Umbilical cord (tissue), 1 donor: ENCODE measurements at regions not wholly inside any gene's neighbourhood (a gene's known extent, or its start where the extent isn't known, plus 50 kb on each side); places are given as distances from the start of the nearest gene placed in this dataset.

Source experiments
- DNase-seq: peaks from one replicate; pipeline ENCODE4 v3.0.0-alpha.2; 2015; ENCODE audit warnings: low spot score

DNA sequence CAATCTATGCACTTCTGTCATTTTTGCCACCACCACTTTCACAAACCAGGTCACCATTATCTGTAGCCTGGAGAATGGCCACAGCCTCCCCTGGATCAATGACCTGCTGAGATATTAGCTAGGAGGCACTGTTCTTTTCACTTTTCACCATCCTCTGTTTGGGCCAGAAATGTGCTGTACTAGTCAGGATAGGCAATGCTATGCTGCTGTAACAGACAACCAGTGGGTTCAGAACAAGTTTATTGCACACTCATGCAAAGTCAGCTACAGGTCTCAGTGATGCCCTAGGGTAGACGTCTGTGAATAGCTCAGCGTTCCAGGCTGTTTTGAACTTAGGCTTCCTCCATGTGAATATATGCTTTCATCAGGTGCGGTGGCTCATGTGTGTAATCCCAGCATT, 231.5 kb downstream of the SUDS3 start:
- no peak for DNase-seq

DNA sequence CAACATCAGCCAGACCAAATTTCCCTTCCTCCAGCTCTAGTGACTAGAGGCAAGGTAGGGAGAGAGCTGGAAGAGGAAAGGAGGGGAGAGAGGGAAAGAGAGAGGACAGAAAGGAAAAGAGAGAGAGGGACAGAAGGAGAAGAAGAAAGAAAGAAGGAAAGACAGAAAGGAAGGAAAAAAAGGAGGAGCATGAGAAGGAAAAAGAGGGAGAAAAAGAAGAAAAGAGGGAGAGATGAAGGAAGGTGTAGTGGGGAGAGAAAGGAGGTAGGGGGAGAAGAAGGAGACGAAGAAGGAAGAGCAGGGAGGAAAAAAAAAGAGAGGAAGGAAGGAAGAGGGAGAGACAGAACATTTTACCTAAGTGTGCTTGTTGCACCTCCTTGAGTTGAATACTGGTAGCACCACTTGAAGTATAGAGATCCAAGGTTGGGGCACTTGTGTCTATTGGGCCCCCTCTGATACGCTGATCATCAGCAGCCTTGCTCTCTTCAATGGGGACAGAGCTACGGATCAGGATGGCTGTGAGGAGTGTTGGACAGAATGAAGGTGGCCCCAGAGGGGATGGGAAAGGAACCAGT, 232.5 kb downstream of the SUDS3 start:
- DNase-seq: no peak

DNA sequence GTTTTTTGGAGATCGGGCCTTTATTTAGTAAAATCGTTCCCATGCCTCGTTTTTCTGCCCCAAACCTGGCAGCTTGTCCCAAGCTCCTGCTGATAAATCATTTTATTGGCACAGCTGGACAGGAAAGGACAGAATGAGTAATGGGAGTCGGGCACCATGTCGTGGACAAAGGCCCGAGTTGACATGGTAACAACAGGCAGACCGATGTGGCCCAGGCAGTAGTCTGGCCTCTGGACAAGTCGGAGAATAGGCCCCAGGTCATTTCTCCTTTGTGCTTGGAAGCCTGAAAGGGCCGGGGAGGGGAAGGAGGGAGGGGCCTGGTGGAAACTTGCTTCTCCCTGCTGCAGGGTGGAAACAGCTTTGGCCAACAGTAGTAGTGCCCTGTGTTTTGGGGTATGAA, 234.9 kb downstream of the SUDS3 start:
- DNase-seq: no peak

DNA sequence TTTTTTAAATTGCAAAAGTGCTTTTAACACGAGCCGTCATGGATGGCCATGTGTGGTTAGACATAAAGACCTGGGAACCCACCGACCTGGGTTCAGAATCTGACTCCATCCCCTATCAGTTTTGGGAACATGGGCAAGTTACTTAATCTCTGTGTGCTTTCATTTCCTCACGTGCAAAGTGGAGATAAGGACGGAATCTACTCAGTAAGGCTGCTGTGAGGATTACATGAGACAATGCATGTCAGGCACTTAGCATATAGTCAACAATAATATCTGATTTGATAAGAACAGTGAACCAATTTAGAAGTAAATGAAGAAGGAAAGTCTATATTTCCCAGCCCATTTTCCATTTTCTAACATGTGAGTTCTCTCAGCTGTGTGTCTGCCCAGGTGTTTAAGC, 235.4 kb downstream of the SUDS3 start:
- DNase-seq: no peak

DNA sequence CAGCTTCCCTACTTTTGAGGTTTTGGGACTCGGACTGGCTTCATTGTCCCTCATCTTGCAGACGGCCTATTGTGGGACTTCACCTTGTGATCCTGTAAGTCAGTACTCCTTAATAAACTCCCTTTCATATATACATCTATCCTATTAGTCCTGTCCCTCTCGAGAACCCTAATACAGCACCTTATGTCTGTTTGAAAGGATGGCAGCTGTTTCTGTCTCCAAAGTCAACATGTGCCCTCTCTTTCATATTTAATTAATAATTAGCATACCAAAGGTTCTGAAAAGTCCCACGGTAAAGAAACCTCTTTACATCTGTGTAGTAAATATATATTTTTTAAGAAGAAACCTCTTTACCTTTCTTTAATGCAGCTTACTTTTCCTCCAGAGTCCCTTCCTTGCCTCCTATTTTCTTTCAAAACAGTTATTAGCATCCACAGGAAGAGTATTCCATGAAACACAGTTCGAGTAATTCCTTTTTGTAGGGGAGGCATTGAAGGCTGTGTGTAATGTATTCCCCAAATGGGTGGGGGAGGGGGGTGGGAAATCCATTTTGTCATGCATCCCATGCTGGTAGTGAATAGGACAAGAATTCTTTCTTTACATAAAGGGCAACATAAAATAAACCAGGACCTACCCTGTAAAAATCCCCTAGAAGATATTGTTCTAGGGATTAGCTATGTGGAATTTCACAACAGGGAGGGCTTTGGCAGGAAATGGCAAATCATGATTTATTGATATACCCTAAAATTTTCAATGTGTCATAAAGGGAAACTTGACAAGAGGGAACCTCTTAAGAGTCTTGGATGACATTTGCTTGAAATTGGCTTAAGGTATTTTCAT, 241.5 kb downstream of the SUDS3 start:
- no peak for DNase-seq

DNA sequence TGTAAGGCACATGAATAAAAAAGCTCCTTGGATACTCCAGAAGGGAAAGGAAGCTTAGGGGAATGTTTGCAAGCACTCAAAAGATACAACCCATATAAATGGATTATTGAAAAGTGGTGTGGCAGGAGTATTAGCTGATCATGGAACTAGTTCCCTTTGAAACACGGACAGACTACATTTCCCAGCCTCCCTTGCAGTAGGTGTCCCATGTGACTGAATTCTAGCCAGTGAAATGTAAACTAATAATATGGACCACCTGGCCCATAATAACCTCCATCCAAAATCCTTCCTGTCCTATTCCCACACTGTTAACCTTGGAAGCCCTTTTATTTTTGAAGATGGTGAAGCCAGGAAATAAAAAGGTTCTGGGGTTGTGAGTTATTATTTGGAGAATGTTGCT, 242.3 kb downstream of the SUDS3 start:
- DNase-seq: no peak

DNA sequence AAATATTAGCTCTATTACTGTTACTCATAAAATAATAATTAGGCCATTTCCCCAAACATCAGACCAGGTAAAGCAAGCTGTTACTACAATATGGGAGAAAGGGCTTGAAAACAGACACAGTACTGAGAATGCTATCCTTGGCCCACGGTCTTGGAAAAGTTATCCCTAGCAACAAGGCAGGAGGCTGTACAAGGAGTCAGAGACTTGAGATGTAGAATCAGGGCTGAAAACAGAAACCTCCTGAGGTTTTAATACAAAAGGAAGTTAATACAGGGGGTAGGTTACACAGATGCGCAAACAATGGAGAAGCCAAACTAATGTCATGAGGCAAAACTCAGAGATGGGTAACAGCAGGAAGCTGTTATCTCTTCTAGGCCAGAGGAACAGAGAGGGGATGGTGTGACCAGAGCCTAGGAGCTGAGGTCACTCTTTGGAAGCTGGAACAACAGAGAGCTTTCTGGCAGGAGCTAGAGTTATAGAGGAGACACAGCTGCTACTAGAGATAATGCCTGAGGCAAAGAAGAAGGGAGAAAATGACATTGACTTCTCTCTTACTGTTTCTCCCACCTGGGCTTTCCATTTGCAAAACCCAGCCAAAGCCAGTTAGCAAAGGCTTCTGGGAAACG, 248.8 kb downstream of the SUDS3 start:
- no peak for DNase-seq

DNA sequence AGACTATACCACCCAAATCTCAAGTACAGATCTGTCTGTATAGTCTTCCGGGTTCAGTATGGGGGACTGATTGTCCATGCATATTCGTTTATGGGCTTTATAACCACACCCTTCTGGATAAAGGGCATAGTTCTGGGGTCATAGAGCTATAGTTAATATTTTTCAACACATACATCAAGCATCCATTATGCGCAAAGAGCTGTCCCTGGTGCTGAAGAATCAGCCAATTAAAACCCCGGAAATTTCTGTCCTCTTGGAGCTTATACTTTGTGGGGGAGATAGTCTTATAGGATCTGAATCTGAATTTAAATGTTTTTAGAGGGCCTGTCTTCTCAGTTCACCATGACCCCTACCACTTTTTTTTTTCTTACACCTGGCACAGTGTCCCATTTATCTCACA, 256.7 kb downstream of the SUDS3 start:
- no peak for DNase-seq

DNA sequence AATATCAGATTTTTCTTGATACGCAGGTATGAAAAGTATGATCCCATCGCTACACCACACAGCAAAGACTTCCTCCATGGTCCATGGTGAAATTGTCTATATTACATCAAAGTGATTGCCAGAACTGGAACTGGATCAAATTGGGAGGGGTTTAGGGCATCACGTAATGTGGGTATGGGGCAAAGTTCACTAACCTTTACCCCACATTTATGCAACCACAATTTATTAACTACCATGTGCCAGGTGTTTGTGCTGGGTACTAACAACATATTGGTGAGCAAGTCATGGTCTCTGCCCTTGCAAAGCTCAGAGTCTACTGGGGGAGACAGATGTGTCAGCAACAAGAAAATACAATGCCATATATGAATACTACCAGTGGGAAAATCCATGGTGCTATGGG, 258.9 kb downstream of the SUDS3 start:
- DNase-seq: no peak

DNA sequence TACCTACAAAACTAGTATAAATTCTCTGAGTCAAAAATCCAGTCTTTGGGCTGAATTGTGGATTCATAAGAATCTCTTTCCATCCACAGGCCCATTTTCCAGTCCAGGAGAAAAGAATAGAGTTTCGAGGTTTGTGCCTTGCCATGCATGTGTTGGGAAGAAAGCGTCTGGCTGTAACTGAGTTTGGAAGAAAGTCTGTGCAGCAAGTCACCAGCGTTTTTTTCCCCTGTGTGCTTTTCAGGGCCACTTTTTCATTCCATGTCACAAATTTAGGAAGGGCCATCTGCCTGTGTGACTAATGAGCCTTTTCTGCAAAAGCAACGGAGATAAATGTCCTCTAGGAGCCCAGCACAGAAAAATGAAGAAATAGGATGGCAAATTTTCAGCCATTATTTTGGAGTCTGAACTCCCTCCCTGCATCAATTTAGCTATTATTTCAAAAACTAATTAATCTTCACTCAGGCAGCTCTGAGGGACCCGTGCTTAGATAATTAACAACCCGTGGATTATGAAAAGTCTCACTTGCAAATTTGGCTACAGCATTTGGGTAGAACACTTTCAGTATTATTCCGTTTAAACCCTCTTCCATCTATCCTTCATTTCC, 261.5 kb downstream of the SUDS3 start:
- no peak for DNase-seq

DNA sequence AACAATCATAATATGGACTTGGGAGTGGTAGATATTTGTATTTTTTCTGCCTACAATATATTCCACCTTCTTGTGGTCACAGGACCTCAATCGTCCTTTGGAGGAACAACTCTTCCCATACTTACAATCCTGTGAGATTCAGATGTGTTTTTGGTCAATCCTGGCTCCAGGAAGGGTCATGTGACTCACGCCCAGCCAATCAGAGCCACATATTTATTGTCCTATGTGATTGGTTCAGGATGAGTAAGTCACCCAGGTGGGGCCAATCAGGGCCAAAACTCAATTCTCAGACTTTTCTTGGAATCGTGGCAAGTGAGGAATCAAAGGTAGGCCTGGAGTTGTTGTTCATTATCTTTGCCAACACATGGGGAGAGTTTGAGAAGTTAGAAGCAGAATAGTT, 264.9 kb downstream of the SUDS3 start:
- no peak for DNase-seq

DNA sequence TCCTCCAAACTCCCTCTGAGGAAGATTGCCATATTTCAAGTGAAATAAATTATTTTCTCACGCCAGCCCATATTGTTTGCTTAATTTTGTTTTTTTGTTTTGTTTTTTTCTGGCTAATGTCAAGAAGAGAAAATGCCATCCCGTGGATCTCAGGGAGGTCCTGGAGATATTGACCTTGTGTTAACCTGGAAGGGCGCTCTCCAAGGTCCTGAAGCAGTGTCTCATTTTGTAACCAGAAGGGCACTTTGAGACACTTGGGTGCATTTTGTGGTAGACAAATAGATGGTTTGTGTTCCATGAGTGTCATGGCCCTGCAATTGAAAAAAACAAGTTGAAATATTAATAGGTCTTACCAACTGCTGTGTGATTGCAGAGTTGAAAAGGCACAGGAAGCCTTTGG, 268.9 kb downstream of the SUDS3 start:
- DNase-seq: no peak

DNA sequence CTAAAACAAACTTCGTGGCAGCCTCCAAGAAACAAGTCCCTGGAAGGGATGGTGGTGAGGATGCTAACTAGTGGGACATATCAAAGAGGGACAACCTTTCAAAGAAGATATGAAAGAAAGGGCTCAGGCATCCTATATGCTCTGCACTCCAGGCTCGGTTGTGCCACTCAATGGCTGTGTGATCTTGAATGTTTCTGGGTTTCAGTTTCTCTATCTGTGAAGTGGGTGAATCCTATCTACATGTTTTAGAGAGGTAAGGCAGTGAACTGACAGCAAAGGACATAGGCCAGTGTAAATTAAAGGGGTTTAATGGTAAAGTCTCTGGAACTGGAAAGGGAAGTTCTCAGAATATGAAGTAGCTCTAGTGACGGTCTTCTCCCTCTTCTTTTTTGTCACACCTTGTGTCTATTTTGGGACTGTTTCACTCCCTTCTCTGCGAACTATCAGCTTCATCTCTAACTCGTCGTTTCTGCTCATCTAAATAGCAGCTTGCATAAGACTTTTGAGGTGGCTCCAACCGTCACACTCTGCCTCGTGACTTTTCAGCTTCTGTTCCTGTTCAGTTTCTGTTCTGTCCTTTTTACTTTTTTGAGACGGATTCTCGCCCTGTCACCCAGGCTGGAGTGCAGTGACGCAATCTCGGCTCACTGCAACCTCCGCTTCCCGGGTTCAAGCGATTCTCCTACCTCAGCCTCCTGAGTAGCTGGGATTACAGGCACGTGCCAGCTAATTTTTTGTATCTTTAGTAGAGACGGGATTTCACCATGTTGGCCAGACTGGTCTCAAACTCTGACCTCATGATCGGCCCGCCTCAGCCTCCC, 273.6 kb downstream of the SUDS3 start:
- DNase-seq: no peak

DNA sequence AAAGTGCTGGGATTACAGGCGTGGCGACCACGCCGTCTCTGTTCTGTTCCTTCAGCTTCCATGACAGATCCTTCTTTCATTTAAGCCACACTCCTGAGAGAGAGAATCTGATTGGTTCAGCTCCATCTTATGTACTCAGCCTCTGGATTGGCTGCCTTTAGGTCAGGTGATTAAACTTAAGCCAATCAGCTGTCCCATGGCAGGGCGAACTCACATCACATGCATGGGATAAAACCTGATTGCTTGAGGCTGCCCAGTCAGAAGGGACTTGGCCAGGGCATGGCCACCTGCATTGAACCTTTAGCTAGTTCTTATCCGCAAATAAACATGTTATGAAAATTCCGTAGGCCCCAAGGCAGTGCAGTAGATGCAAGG, 274.2 kb downstream of the SUDS3 start:
- no peak for DNase-seq

DNA sequence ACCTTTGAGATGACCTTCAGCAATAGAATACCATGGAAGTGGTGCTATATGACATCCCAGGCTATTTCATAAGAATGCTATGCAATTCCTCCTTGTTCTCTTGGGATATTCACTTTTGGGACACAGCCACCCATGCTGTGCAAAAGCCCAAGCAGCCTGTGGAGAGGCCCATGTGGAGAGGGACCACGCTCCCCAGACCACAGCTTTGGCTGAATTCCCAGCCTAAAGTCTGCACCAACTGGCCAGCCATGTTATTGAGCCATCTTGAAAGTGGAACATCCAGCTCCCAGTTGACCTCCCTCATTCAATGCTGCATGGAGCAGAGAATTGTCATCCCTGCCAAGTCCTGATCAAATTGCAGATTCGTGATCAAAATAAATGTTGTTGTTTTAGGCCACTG, 275.1 kb downstream of the SUDS3 start:
- no peak for DNase-seq

DNA sequence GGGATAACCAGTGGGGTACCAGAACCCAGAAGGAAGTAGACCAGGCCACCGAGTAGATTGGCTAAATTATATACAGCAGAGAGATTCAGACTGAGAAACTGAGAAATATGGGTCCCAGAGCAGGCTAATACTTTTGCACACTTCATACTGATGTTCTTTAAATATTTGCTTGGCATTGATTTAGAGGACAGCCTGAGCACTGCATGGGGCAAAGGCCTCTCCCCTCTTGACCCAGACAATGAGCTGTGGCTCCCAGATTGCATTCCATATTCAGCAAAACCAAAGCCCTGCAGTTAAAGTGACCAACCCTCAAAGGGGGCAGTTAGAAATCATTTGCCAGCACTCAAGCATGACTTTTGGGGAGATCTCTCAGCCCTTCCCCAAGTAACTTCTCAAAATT, 279.2 kb downstream of the SUDS3 start:
- DNase-seq: no peak

DNA sequence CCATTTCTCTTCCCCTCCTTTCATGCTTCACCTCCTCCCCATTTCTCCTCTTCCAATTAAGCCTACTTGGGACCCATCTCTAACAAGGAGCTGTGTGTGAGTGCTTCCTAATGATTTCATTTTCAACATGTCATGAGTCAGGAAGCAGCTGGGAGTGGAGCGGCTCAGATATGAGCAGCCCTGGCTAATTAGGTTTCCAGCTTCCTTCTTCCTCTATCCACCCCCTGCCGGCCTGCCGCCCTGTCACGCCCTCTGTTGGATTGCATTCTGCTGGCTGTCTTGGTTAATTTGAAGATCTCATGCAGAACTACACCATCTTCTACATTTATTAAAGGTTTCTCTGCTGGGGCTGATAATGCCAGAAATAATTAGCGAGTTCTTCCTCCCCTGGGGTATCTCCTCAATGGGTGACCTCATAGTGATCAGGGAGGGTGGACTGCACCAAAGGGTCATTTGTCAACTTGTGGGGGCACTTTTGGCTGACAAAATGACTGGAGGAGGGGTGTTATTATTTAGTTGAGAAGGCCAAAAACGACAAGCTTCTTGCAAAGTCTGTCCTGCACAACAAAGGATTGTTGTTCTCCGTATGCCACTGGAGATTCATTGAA, 300.9 kb upstream of the SRRM4 start:
- no peak for DNase-seq

DNA sequence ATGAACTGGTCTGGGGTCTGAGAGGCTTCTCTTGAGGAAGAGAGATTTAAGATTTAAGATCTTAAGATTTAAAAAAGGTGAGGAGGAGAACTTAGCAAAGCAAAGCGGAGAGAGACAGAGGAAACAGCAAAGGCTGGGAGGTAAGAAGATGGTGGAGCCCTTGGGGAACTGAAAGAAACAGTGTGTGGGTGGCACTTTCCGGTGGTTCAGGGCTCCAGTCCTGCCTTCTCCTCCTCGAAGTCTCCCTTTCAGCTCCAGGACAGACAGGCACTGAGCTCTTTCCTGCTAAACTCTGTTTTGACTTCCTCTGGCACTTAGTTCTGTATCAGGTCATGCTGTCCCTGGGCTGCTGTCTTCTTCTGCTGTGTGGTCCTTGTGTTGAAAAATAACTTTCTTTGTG, 298.7 kb upstream of the SRRM4 start:
- DNase-seq: no peak

DNA sequence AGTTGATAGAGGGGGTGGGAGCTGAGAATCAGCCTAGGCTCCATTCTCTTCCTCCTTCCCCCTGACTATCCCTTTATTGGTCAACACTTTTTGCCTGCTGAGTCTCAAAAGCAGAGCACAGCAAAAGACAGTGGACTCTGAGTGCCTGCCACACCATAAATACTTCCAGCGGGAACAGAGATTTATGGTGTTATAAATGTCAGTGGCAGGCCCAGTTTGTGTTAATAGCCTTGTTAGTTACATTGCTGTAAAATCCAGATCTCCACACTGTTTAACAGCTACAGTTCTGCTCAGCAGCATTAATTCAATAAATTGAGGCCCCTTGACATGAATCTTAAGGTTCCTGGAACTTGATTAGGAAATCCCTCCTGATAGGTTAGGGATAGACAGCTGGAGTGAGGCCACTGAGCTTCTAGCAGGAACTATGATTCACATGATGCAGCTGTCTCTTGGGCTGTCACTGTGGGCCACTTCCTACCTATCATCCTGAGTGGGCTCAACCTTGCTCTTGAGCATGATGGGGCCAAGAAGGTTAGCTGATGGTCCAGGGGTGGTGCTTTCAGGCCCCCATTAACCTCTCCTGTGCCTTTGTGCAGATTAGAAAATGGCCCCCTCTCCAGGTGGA, 295.2 kb upstream of the SRRM4 start:
- DNase-seq: no peak

DNA sequence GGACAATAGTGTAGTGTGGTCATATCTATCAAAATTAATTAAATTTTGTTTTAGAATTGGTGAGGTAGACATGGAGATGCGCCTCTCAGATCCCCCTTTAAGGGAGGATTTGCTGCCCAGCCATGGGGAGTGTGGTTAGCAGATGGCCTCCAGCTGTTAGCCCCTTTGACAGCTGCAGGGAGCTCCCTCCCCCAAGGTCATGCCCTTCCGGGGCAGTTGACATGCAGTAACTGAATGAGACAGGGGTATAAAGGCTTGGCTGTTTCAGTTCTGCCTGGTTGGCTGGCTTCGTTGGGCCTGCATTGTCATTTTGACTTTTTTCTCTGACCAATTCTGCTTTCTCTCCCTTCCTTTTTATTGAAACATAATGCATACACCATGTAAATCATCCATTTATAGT, 291.5 kb upstream of the SRRM4 start:
- DNase-seq: no peak

DNA sequence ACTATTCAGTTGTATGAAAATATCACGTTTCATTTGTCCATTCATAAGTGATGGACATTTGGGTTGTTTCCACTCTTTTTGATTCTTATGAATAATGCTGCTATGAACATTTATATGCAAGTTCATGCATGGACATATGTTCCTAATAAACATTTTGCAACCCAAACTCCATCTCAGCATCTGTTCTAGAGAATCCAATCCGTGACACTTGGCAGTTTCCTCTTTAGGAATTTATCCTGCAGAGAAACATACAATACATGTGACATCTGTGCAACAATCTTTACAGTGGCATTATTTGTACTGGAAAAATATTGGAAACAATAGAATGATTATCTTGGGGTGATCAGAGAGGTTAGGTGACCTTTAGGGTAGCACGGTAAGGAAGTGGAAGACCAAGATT, 290.8 kb upstream of the SRRM4 start:
- no peak for DNase-seq
